Pancreas (tissue), 10 donors: ENCODE measurements at regions not wholly inside any gene's neighbourhood (a gene's known extent, or its start where the extent isn't known, plus 50 kb on each side); places are given as distances from the start of the nearest gene placed in this dataset.
"Not testable (repeated sequence)": the region's sequence is repeated elsewhere in the genome, so short reads cannot be mapped to it uniquely, and the experiment has no call there.

ENCODE experiments used
- ATAC-seq, 4 donors: fragments of 200-7000 bp; cut with Tn5 transposase; one replicate each; pipeline versions ENCODE4 v1.8.0 to v1.9.1; 2020; ENCODE audit warnings: mild to moderate bottlenecking in 4 of 4, moderate library complexity in 4 of 4
- DNase-seq, 6 donors: peaks; one replicate each; pipeline ENCODE4 v3.0.0-alpha.2; 2020
- FAIRE-seq: peaks from 2 replicates; lab custom pipeline; 2012; peaks lifted over from hg19 to GRCh38; lab: Jason Lieb, UNC
- H3K27ac ChIP-seq, 4 donors: fragments of 200-600 bp; sonication (generic); 1 replicate in 3 of 4; 2 replicates in 1 of 4; pipeline versions ENCODE4 v1.5.0 to v1.8.0; 2020
- H3K27me3 ChIP-seq, 4 donors: fragments of 200-600 bp; one replicate each; pipeline ENCODE4 v1.8.0; 2021
- H3K36me3 ChIP-seq, 3 donors: fragments of 200-600 bp; sonication (generic) in 1 of 3; one replicate each; pipeline versions ENCODE4 v1.5.0 to v1.8.0; 2020 to 2021
- H3K4me1 ChIP-seq, 3 donors: fragments of 200-600 bp; one replicate each; pipeline ENCODE4 v1.8.0; 2021
- H3K4me3 ChIP-seq, 4 donors: fragments of 200-600 bp; sonication (generic) in 2 of 4; one replicate each; pipeline versions ENCODE4 v1.5.0 to v1.8.0; 2020 to 2021
- H3K9me3 ChIP-seq, 4 donors: fragments of 200-600 bp; one replicate each; pipeline ENCODE4 v1.8.0; 2021
- CTCF ChIP-seq, 4 donors: fragments of 200-600 bp; sonication (generic) in 3 of 4; IDR thresholded peaks; one replicate each; pipeline versions ENCODE4 v1.5.0 to v1.8.0; 2021; ENCODE audit warnings: antibody characterized with exemption in 4 of 4
- WGBS, 2 donors: extraction: QIAGEN DNeasy Blood & Tissue Kit; methylation state at CpG; one replicate each; pipeline ENCODE4 v1.1.7; 2013; 5-methylcytosine and 5-hydroxymethylcytosine counted together
- intact Hi-C, 3 donors: fragments of 100-400 bp; cut with DNase I; formaldehyde crosslinking; loops; one replicate each; pipeline versions ENCODE4 v1.11.1 to v1.14.2; 2022
- donor health status: healthy with polysubstance abuse.
- donor health status: DM: no; HTN: no; CAD: no; lungs with moderate emphysema.
- donor health status: DM: no; HTN: no; CAD: no.
- donor health status: control.
- donor health status: control.
- donor health status: Bipolar disorder and iron deficiency.
- donor health status: DM: yes; HTN: yes; CAD: no.
- donor health status: DM: no; HTN: no; CAD: no.
- donor health status: DM: no; HTN: no; CAD: no.
- donor health status: DM: yes; HTN: yes; CAD: no.

GRCh38 chr3:159045279-159045885, 243.5 kb downstream of the MFSD1 start:
- Histone ChIP-seq H3K27ac (no peak overlapping the region), H3K4me3 (no peak overlapping the region), H3K36me3 (no peaks in the 10 kb centered on the region), H3K9me3 (no peaks in the 10 kb centered on the region), H3K4me1 (no peaks in the 10 kb centered on the region), H3K27me3 (no peaks in the 10 kb centered on the region)
- no peak for TF ChIP-seq CTCF (IDR thresholded peaks at IDR 0.05)
- ATAC-seq (no peak), FAIRE-seq (no peak), DNase-seq (no peak)
- 20 to 26% methylated on average over 5 of the region's 5 CpGs for WGBS, 2 donors
- intact Hi-C loops = no loop called here

- Histone ChIP-seq H3K9me3 (no peaks in the 10 kb centered on the region), H3K4me1 (no peaks in the 10 kb centered on the region), H3K36me3 (no peaks in the 10 kb centered on the region), H3K4me3 (no peak overlapping the region), H3K27me3 (no peaks in the 10 kb centered on the region), H3K27ac (no peak overlapping the region)
- WGBS, 2 donors = 82% methylated on average over 3 of the region's 3 CpGs
- intact Hi-C loops = no loop called here
- DNase-seq (no peak), FAIRE-seq (no peak), ATAC-seq (no peak)
- TF ChIP-seq CTCF (IDR thresholded peaks at IDR 0.05) = no peak
Observed at GRCh38 chr3:159047361-159047760, 245.5 kb downstream of the MFSD1 start.

GRCh38 chr3:159052494-159052893, 250.6 kb downstream of the MFSD1 start:
- WGBS, 2 donors = 41 to 43% methylated on average over 1 of the region's 1 CpG
- DNase-seq, H3K36me3 ChIP-seq, FAIRE-seq, H3K27ac ChIP-seq, H3K4me1 ChIP-seq, intact Hi-C loops, H3K4me3 ChIP-seq, H3K9me3 ChIP-seq, ATAC-seq, H3K27me3 ChIP-seq: not testable (repeated sequence)

GRCh38 chr3:159057621-159058020, 255.8 kb downstream of the MFSD1 start:
- FAIRE-seq (no peak), DNase-seq (no peak), ATAC-seq (no peak)
- Histone ChIP-seq H3K27ac (no peak overlapping the region), H3K36me3 (no peaks in the 10 kb centered on the region), H3K9me3 (no peaks in the 10 kb centered on the region), H3K4me3 (no peak overlapping the region), H3K4me1 (no peaks in the 10 kb centered on the region), H3K27me3 (no peaks in the 10 kb centered on the region)
- intact Hi-C loops = no loop called here
- TF ChIP-seq CTCF (IDR thresholded peaks at IDR 0.05) = no peak

- ATAC-seq (no peak), DNase-seq (no peak), FAIRE-seq (no peak)
- Histone ChIP-seq H3K4me3 (no peak overlapping the region), H3K4me1 (no peaks in the 10 kb centered on the region), H3K36me3 (no peaks in the 10 kb centered on the region), H3K9me3 (no peaks in the 10 kb centered on the region), H3K27me3 (no peaks in the 10 kb centered on the region), H3K27ac (no peak overlapping the region)
- intact Hi-C loops = no loop called here
- WGBS, 2 donors = 80 to 88% methylated on average over 3 of the region's 3 CpGs
- no peak for TF ChIP-seq CTCF (IDR thresholded peaks at IDR 0.05)
Observed at GRCh38 chr3:159058859-159059258, 257.0 kb downstream of the MFSD1 start.
